ENCODE measurements at regions not wholly inside any gene's neighbourhood (a gene's known extent, or its start where the extent isn't known, plus 50 kb on each side); places are given as distances from the start of the nearest gene placed in this dataset.

- H3K4me3 ChIP-seq (ENCODE audit: low read depth, low read length) = no peak overlapping the region
- in situ Hi-C loops (cut with HindIII; ENCODE audit: low sequenced_read_pairs) = no loop called here
- peak; percentile 26 for DNase-seq (ENCODE audit: low read depth, low spot score)
- TF ChIP-seq, protein P1, sequence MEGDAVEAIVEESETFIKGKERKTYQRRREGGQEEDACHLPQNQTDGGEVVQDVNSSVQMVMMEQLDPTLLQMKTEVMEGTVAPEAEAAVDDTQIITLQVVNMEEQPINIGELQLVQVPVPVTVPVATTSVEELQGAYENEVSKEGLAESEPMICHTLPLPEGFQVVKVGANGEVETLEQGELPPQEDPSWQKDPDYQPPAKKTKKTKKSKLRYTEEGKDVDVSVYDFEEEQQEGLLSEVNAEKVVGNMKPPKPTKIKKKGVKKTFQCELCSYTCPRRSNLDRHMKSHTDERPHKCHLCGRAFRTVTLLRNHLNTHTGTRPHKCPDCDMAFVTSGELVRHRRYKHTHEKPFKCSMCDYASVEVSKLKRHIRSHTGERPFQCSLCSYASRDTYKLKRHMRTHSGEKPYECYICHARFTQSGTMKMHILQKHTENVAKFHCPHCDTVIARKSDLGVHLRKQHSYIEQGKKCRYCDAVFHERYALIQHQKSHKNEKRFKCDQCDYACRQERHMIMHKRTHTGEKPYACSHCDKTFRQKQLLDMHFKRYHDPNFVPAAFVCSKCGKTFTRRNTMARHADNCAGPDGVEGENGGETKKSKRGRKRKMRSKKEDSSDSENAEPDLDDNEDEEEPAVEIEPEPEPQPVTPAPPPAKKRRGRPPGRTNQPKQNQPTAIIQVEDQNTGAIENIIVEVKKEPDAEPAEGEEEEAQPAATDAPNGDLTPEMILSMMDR (IDR thresholded peaks at IDR 0.05; ENCODE audit: low read depth, low read length) = no peak
These were observed 50.7 kb downstream of the TAS2R16 start for GRCh38 chr7:122944682-122945303.

- in situ Hi-C loops (cut with HindIII; ENCODE audit: low sequenced_read_pairs) = no loop called here
- TF ChIP-seq, protein P1 (IDR thresholded peaks at IDR 0.05; ENCODE audit: low read depth, low read length) = no peak
- DNase-seq (ENCODE audit: low read depth, low spot score) = no peak
- H3K4me3 ChIP-seq (ENCODE audit: low read depth, low read length) = no peak overlapping the region
These were observed 52.7 kb downstream of the TAS2R16 start for GRCh38 chr7:122942765-122943164.

DNA sequence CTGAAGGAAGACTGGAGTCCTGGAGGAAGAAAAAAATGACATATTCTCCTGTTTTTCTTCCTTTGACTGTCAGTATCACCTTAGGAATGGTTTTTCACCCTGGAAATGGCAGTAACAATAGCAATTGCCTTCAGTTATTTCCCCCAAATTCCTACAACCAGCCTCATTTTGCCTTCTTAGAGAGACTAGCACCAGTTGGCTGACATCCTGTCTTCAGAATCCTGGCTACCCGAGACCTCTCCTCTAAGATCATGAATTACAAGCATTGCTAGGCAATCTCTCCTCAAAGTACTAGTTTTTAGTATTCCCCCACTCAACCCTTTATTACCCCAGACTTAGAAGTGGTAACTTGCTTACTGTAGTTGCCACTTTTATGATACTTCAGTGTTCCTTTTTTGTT, 53.4 kb downstream of the TAS2R16 start:
- H3K4me3 ChIP-seq (ENCODE audit: low read depth, low read length) = no peak overlapping the region
- in situ Hi-C loops (cut with HindIII; ENCODE audit: low sequenced_read_pairs) = no loop called here
- TF ChIP-seq, protein P1 (IDR thresholded peaks at IDR 0.05; ENCODE audit: low read depth, low read length) = no peak
- DNase-seq (ENCODE audit: low read depth, low spot score) = no peak

All from astrocyte of the spinal cord (primary cell).